Gastroesophageal sphincter (tissue), 4 donors: ENCODE measurements at regions not wholly inside any gene's neighbourhood (a gene's known extent, or its start where the extent isn't known, plus 50 kb on each side); places are given as distances from the start of the nearest gene placed in this dataset.

Experiments
- ATAC-seq: fragments of 150-250 bp; one replicate; pipeline ENCODE4 v1.9.1; 2016; ENCODE audit warnings: mild to moderate bottlenecking, moderate library complexity
- H3K27ac ChIP-seq, 4 donors: fragments of 200-600 bp; sonication (generic) in 3 of 4; 1 replicate in 3 of 4; 2 replicates in 1 of 4; pipeline ENCODE4 v1.5.1; 2016 to 2019
- H3K27me3 ChIP-seq: fragments of 200-600 bp; sonication (generic); one replicate; pipeline ENCODE4 v1.5.1; 2019
- H3K36me3 ChIP-seq, 2 donors: fragments of 200-600 bp; sonication (generic); one replicate each; pipeline ENCODE4 v1.5.1; 2019; ENCODE audit warnings: control low read depth in 1 of 2
- H3K4me1 ChIP-seq, 3 donors: fragments of 200-600 bp; sonication (generic); 1 replicate in 2 of 3; 2 replicates in 1 of 3; pipeline ENCODE4 v1.5.1; 2016 to 2019; ENCODE audit warnings: control low read depth in 2 of 3
- H3K4me3 ChIP-seq, 2 donors: fragments of 200-600 bp; sonication (generic); one replicate each; pipeline ENCODE4 v1.5.1; 2019; ENCODE audit warnings: mild to moderate bottlenecking in 1 of 2, moderate library complexity in 1 of 2
- H3K9me3 ChIP-seq, 3 donors: fragments of 200-600 bp; sonication (generic); one replicate each; pipeline ENCODE4 v1.5.1; 2017 to 2019; ENCODE audit warnings: control low read depth in 2 of 3
- EP300 ChIP-seq: sonication (generic); formaldehyde crosslinking; IDR thresholded peaks from one replicate; pipeline ENCODE4 v1.6.1; 2017; ENCODE audit warnings: antibody characterized with exemption, mild to moderate bottlenecking
- POLR2A ChIP-seq, 2 donors: fragments of 450-650 bp; IDR thresholded peaks; one replicate each; pipeline ENCODE4 v1.6.1; 2017; ENCODE audit warnings: antibody characterized with exemption in 2 of 2, mild to moderate bottlenecking in 2 of 2, moderate library complexity in 1 of 2
- POLR2AphosphoS5 ChIP-seq: sonication (generic); formaldehyde crosslinking; IDR thresholded peaks from one replicate; pipeline ENCODE4 v1.6.1; 2017; ENCODE audit warnings: antibody characterized with exemption
- WGBS, 2 donors: methylation state at CpG; one replicate each; pipeline ENCODE4 v1.1.5; 2018; ENCODE audit warnings: low coverage in 1 of 2; 5-methylcytosine and 5-hydroxymethylcytosine counted together
- TF ChIP-seq, protein P1 (sequence below), 4 experiments: fragments of 200-600 bp in 2 of 4; fragments of 450-650 bp in 2 of 4; sonication (generic) in 1 of 4; IDR thresholded peaks; one replicate each; pipeline ENCODE4 v1.5.1; 2017 to 2019; ENCODE audit warnings: antibody characterized with exemption in 4 of 4, mild to moderate bottlenecking in 2 of 4, moderate library complexity in 2 of 4

DNA sequence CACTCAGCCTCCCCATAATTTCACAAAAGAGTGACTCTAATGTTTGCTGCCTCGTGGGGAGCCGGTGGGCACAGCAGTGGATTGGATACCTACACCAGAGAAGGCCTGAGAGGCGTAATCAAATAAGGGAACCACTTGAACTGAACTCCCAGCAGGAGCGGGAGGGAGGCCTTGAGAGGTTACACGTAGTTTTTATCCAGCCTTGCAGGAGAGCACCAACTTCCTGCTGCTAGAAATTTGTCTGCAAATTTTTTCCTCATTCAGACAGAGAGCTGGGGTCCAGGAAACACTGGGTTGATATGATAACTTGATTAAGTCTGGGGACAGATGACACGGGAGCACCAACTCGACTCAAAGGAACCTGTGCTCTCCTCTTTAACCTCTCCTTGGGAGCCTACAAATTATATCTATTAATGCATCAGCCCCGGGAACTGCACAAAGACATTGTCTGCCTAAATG, 69.8 kb downstream of the HES1 start:
- Histone ChIP-seq H3K4me1 (peaks cover 0 to 19% (median 0%) of the 10 kb centered on the region in 3 donors), H3K4me3 (no peak overlapping the region), H3K9me3 (no peaks in the 10 kb centered on the region), H3K27ac (no peak overlapping the region), H3K27me3 (peaks cover 22% of the 10 kb centered on the region), H3K36me3 (no peaks in the 10 kb centered on the region)
- TF ChIP-seq POLR2AphosphoS5 (no peak), EP300 (no peak), POLR2A (IDR thresholded peaks at IDR 0.05) (no peak)
- TF ChIP-seq, protein P1, sequence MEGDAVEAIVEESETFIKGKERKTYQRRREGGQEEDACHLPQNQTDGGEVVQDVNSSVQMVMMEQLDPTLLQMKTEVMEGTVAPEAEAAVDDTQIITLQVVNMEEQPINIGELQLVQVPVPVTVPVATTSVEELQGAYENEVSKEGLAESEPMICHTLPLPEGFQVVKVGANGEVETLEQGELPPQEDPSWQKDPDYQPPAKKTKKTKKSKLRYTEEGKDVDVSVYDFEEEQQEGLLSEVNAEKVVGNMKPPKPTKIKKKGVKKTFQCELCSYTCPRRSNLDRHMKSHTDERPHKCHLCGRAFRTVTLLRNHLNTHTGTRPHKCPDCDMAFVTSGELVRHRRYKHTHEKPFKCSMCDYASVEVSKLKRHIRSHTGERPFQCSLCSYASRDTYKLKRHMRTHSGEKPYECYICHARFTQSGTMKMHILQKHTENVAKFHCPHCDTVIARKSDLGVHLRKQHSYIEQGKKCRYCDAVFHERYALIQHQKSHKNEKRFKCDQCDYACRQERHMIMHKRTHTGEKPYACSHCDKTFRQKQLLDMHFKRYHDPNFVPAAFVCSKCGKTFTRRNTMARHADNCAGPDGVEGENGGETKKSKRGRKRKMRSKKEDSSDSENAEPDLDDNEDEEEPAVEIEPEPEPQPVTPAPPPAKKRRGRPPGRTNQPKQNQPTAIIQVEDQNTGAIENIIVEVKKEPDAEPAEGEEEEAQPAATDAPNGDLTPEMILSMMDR (IDR thresholded peaks at IDR 0.05), result no peak
- no peak for ATAC-seq
- 90 to 100% methylated on average over 2 to 3 of the region's 8 CpGs for WGBS, 2 donors

- peak; percentile 95 for ATAC-seq
- Histone ChIP-seq H3K27me3 (peaks cover 22% of the 10 kb centered on the region), H3K4me3 (no peak overlapping the region), H3K27ac (peak overlapping the region in 1 of 4 donors; percentile 24), H3K4me1 (peaks cover 0 to 19% (median 0%) of the 10 kb centered on the region in 3 donors), H3K36me3 (no peaks in the 10 kb centered on the region), H3K9me3 (no peaks in the 10 kb centered on the region)
- TF ChIP-seq POLR2AphosphoS5, result peak; percentile 86
- TF ChIP-seq POLR2A (IDR thresholded peaks at IDR 0.05), result no peak
- TF ChIP-seq, protein P1 (IDR thresholded peaks at IDR 0.05), result peak in 1 of 4 experiments; percentile 11
- no peak for TF ChIP-seq EP300
- WGBS, 2 donors, result 4 to 5% methylated on average over 10 of the region's 10 CpGs
These were observed 70.4 kb downstream of the HES1 start for GRCh38 chr3:194206320-194206719.

DNA sequence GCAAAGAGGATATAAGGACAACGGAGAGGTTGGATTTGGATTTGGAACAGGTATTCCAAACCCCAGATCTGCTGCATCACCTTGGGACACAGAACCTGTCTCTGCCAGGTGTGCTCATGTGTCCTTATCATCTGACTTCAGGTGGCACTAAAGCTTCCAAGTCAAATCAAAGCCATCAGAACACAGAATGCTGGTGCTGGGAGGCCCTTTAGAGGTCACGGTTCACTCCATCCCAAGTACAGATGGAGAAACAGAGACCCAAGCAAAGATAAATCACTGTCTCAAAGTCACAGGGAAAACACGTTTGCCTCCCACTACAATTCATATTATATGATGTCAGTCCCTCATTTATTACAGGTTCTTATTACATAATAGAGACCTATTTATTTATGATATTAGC, 72.8 kb downstream of the HES1 start:
- Histone ChIP-seq H3K27ac (no peak overlapping the region), H3K4me3 (no peak overlapping the region), H3K36me3 (no peaks in the 10 kb centered on the region), H3K27me3 (peaks cover 11% of the 10 kb centered on the region), H3K4me1 (peaks cover 0 to 31% (median 0%) of the 10 kb centered on the region in 3 donors), H3K9me3 (no peaks in the 10 kb centered on the region)
- WGBS, 2 donors, result 81 to 100% methylated on average over 1 to 2 of the region's 3 CpGs
- TF ChIP-seq EP300 (no peak), POLR2A (IDR thresholded peaks at IDR 0.05) (no peak)
- ATAC-seq, result no peak

DNA sequence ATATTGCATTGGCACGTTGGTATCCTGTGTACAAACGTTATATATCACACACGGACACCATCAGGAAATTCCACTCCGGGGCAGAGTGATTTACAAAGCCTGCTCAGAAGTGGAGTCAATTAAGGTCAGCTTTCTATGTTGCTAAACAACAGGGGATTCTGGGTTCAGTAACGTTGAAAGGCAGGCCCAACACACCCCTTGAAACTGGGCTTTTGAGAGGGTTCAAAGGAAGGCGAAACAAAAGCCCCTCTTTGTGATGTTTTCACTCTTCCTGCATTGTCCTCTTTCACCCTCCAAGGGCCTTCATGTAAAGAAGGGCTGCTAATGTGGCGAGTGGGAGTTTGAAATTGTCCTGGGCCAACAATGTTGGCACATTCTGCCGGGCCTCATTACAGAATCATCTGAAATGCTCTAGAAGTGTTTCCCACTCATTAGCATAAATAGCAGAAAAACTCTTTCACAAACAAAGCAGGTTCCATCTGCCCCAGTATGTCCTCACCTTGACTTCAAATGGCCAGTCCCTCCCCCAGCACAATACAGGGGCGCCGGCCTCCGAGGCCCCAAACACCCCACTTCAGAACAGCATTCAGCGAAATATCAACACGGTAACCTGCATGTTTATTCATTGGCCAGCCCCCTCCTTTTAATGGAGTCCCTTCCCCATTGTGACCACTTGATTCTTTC, 76.4 kb downstream of the HES1 start:
- no peak for TF ChIP-seq EP300
- no peak for TF ChIP-seq POLR2AphosphoS5
- no peak for TF ChIP-seq POLR2A (IDR thresholded peaks at IDR 0.05)
- TF ChIP-seq, protein P1 (IDR thresholded peaks at IDR 0.05), result no peak
- no peak for ATAC-seq
- H3K36me3 ChIP-seq, result no peaks in the 10 kb centered on the region
- no peaks in the 10 kb centered on the region for H3K9me3 ChIP-seq
- H3K27me3 ChIP-seq, result no peaks in the 10 kb centered on the region
- WGBS, 2 donors, result 60 to 64% methylated on average over 10 to 13 of the region's 13 CpGs
- H3K27ac ChIP-seq, result no peak overlapping the region
- no peak overlapping the region for H3K4me3 ChIP-seq
- peaks cover 0 to 12% (median 0%) of the 10 kb centered on the region in 3 donors for H3K4me1 ChIP-seq

DNA sequence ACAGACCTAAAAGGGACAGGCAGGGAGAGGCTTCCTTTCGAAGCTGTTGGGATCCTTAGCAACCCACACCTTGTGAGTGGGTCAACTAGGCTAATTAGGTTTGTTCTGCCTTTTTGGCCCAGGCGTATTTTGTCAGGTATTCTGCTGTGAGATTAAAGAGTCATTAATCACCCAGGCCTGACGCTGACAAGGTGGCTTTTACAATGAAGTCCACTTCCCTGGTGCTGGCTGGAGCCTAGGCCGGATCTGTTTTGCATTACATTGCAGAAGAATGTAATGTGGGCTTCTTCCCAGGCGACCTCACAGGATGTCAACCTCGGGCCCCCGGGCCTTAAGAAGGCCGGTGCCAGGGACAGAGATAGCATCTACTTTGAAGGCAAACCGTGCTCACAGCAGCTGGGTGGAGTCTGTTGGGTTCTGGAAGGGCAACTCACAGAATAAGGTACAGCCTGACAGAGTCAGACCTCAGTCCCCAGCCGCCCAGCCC, 76.9 kb downstream of the HES1 start:
- Histone ChIP-seq H3K9me3 (no peaks in the 10 kb centered on the region), H3K4me1 (peaks cover 0 to 12% (median 0%) of the 10 kb centered on the region in 3 donors), H3K27ac (no peak overlapping the region), H3K27me3 (no peaks in the 10 kb centered on the region), H3K36me3 (no peaks in the 10 kb centered on the region), H3K4me3 (no peak overlapping the region)
- ATAC-seq, result no peak
- WGBS, 2 donors, result 25 to 61% methylated on average over 1 to 4 of the region's 10 CpGs
- TF ChIP-seq EP300, result no peak
- no peak for TF ChIP-seq POLR2A (IDR thresholded peaks at IDR 0.05)
- TF ChIP-seq POLR2AphosphoS5, result no peak
- TF ChIP-seq, protein P1 (IDR thresholded peaks at IDR 0.05), result no peak
